SW 1271 (cell line): ENCODE measurements at regions not wholly inside any gene's neighbourhood (a gene's known extent, or its start where the extent isn't known, plus 50 kb on each side); places are given as distances from the start of the nearest gene placed in this dataset.
"Not testable (repeated sequence)": the region's sequence is repeated elsewhere in the genome, so short reads cannot be mapped to it uniquely, and the experiment has no call there.

Experiments
- DNase-seq, 2 experiments: peaks; one replicate each; lab custom pipeline; 2025; lab: John Stamatoyannopoulos, UW

- DNase-seq = no peak
Observed at GRCh38 chr16:62755938-62756337, 719.7 kb upstream of the CDH8 start.

GRCh38 chr16:62752854-62753253 lies 716.6 kb upstream of the CDH8 start:
- no peak for DNase-seq

- DNase-seq = no peak
Observed at GRCh38 chr16:62751218-62751617, 715.0 kb upstream of the CDH8 start.

- no peak for DNase-seq
Observed at GRCh38 chr16:62741692-62742091, 705.5 kb upstream of the CDH8 start.

GRCh38 chr16:62738666-62739460 lies 702.6 kb upstream of the CDH8 start:
- no peak for DNase-seq

- no peak for DNase-seq
Observed at GRCh38 chr16:62732092-62732491, 695.9 kb upstream of the CDH8 start.

GRCh38 chr16:62724670-62725269 lies 688.5 kb upstream of the CDH8 start:
- not testable (repeated sequence) for DNase-seq

- DNase-seq = no peak
Observed at GRCh38 chr16:62720651-62721050, 684.4 kb upstream of the CDH8 start.

GRCh38 chr16:62717026-62717425 lies 680.8 kb upstream of the CDH8 start:
- no peak for DNase-seq

GRCh38 chr16:62715701-62716100 lies 679.5 kb upstream of the CDH8 start:
- no peak for DNase-seq

GRCh38 chr16:62712566-62712965 lies 676.3 kb upstream of the CDH8 start:
- no peak for DNase-seq

GRCh38 chr16:62711797-62712196 lies 675.6 kb upstream of the CDH8 start:
- DNase-seq = no peak

GRCh38 chr16:62709794-62710193 lies 673.6 kb upstream of the CDH8 start:
- DNase-seq = no peak

- no peak for DNase-seq
Observed at GRCh38 chr16:62701426-62701825, 665.2 kb upstream of the CDH8 start.

GRCh38 chr16:62700426-62701294 lies 664.4 kb upstream of the CDH8 start:
- no peak for DNase-seq

- no peak for DNase-seq
Observed at GRCh38 chr16:62692685-62693084, 656.4 kb upstream of the CDH8 start.

GRCh38 chr16:62681819-62682218 lies 645.6 kb upstream of the CDH8 start:
- no peak for DNase-seq

- DNase-seq = no peak
Observed at GRCh38 chr16:62678796-62679195, 642.6 kb upstream of the CDH8 start.

- DNase-seq = no peak
Observed at GRCh38 chr16:62676306-62676705, 640.1 kb upstream of the CDH8 start.

- DNase-seq = no peak
Observed at GRCh38 chr16:62665269-62665668, 629.0 kb upstream of the CDH8 start.

- no peak for DNase-seq
Observed at GRCh38 chr16:62664566-62664965, 628.3 kb upstream of the CDH8 start.

- no peak for DNase-seq
Observed at GRCh38 chr16:62661435-62661834, 625.2 kb upstream of the CDH8 start.

GRCh38 chr16:62657116-62657515 lies 620.9 kb upstream of the CDH8 start:
- no peak for DNase-seq
